ENCODE measurements at regions not wholly inside any gene's neighbourhood (a gene's known extent, or its start where the extent isn't known, plus 50 kb on each side); places are given as distances from the start of the nearest gene placed in this dataset.

DNA sequence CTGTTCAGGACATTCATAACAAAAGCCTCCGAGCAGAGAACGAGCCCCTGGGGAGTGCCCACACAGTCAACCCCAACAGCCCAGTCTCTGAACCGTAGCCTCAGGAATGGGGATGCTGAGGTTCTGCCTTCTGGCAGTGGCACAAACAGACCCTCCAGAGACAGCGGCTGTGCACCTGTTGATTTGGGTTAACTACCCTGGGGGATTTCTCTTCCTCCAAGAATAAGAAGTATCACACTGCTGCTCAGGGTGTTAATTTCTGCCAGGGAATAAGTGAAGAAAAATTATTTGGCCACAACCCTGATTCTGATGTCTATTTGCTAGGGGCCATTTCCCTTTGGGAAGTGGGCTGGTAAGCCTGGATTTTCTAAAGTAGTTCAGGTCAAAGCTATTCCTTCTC is 51.0 kb upstream of the PIRT start:
- Histone ChIP-seq H3K4me3 (replicated peaks; ENCODE audit: low read depth, low read length) (no peak overlapping the region), H3K27me3 (replicated peaks; ENCODE audit: control insufficient read depth, insufficient read depth, low read length) (no peaks in the 10 kb centered on the region), H3K36me3 (ENCODE audit: control insufficient read depth, insufficient read depth, low read length) (no peaks in the 10 kb centered on the region)
- TF ChIP-seq, protein P1, sequence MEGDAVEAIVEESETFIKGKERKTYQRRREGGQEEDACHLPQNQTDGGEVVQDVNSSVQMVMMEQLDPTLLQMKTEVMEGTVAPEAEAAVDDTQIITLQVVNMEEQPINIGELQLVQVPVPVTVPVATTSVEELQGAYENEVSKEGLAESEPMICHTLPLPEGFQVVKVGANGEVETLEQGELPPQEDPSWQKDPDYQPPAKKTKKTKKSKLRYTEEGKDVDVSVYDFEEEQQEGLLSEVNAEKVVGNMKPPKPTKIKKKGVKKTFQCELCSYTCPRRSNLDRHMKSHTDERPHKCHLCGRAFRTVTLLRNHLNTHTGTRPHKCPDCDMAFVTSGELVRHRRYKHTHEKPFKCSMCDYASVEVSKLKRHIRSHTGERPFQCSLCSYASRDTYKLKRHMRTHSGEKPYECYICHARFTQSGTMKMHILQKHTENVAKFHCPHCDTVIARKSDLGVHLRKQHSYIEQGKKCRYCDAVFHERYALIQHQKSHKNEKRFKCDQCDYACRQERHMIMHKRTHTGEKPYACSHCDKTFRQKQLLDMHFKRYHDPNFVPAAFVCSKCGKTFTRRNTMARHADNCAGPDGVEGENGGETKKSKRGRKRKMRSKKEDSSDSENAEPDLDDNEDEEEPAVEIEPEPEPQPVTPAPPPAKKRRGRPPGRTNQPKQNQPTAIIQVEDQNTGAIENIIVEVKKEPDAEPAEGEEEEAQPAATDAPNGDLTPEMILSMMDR (IDR thresholded peaks at IDR 0.05; ENCODE audit: insufficient read depth, low read length, poor library complexity, severe bottlenecking) = no peak
- DNase-seq (ENCODE audit: extremely low read depth, insufficient read length) = no peak

Measured in GM06990 (cell line).